Smooth muscle cell (in vitro differentiated cells): ENCODE measurements at regions not wholly inside any gene's neighbourhood (a gene's known extent, or its start where the extent isn't known, plus 50 kb on each side); places are given as distances from the start of the nearest gene placed in this dataset.

Source experiments
- DNase-seq: peaks from one replicate; lab custom pipeline; 2025; ENCODE audit not compliant: unreplicated experiment; lab: John Stamatoyannopoulos, UW
- H2AFZ ChIP-seq: fragments of 200-600 bp; sonication (generic); 2 replicates; pipeline ENCODE4 v1.6.0; 2016; ENCODE audit warnings: antibody characterized with exemption, low read depth, mild to moderate bottlenecking
- H3F3A ChIP-seq: fragments of 200-600 bp; sonication (generic); 2 replicates; pipeline ENCODE4 v1.6.0; 2017; ENCODE audit warnings: antibody characterized with exemption, low read depth
- H3K27ac ChIP-seq: fragments of 200-600 bp; sonication (generic); 2 replicates; pipeline ENCODE4 v1.5.1; 2016; ENCODE audit warnings: low read depth, mild to moderate bottlenecking
- H3K27me3 ChIP-seq: fragments of 200-600 bp; sonication (generic); 2 replicates; pipeline ENCODE4 v1.6.1; 2016; ENCODE audit warnings: low read depth, mild to moderate bottlenecking
- H3K36me3 ChIP-seq: fragments of 200-600 bp; sonication (generic); 2 replicates; pipeline ENCODE4 v1.5.1; 2016; ENCODE audit warnings: low read depth
- H3K4me1 ChIP-seq: fragments of 200-600 bp; sonication (generic); 2 replicates; pipeline ENCODE4 v1.5.1; 2016; ENCODE audit warnings: low read depth
- H3K4me2 ChIP-seq: fragments of 200-600 bp; sonication (generic); 2 replicates; pipeline ENCODE4 v1.6.0; 2016; ENCODE audit warnings: mild to moderate bottlenecking
- H3K4me3 ChIP-seq: fragments of 200-600 bp; sonication (generic); 2 replicates; pipeline ENCODE4 v1.5.1; 2016; ENCODE audit warnings: mild to moderate bottlenecking
- H3K79me2 ChIP-seq: fragments of 200-600 bp; sonication (generic); 2 replicates; pipeline ENCODE4 v1.6.0; 2016; ENCODE audit warnings: low read depth, mild to moderate bottlenecking
- H3K9ac ChIP-seq: fragments of 200-600 bp; sonication (generic); 2 replicates; pipeline ENCODE4 v1.6.0; 2016; ENCODE audit warnings: low read depth
- H3K9me3 ChIP-seq: fragments of 200-600 bp; sonication (generic); replicated peaks from 2 replicates; pipeline ENCODE4 v1.5.1; 2016; ENCODE audit warnings: low read depth
- H4K20me1 ChIP-seq: fragments of 200-600 bp; sonication (generic); 2 replicates; pipeline ENCODE4 v1.6.0; 2016; ENCODE audit warnings: low read depth
- WGBS: methylation state at CpG from one replicate; pipeline ENCODE4 v1.1.7; 2016; ENCODE audit warnings: low lambda C conversion rate; 5-methylcytosine and 5-hydroxymethylcytosine counted together
- TF ChIP-seq, protein P1 (sequence below): fragments of 200-600 bp; sonication (generic); IDR thresholded peaks from 2 replicates; pipeline ENCODE4 v1.5.1; 2017; ENCODE audit warnings: borderline replicate concordance, mild to moderate bottlenecking, antibody characterized with exemption; ENCODE audit not compliant: insufficient read depth, poor library complexity, severe bottlenecking

DNA sequence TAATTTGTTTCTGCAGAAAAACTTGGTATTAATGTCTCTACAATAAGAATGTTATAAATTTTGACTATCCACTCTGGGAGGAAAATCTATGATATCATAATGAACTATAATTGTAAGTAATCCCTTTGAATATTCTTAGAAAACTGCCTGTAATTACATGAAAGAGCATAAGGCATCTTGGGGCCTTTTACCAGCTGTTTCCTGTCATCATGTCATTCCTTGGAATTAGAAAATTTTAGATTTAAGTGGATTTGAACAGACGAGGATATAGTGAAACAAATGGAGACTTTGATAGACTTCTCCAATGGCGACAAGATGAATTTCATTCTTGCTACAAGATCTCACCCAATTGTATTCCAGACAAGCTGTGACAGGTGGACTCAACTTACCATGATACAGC is 423.4 kb upstream of the FLRT2 start:
- Histone ChIP-seq H3K4me3 (no peak overlapping the region), H3K4me1 (no peaks in the 10 kb centered on the region), H2AFZ (no peak overlapping the region), H3K9me3 (no peaks in the 10 kb centered on the region), H3K4me2 (no peak overlapping the region), H3F3A (no peaks in the 10 kb centered on the region), H3K27ac (no peak overlapping the region), H3K9ac (no peak overlapping the region), H3K27me3 (no peaks in the 10 kb centered on the region), H3K36me3 (no peaks in the 10 kb centered on the region), H3K79me2 (no peaks in the 10 kb centered on the region), H4K20me1 (no peaks in the 10 kb centered on the region)
- TF ChIP-seq, protein P1, sequence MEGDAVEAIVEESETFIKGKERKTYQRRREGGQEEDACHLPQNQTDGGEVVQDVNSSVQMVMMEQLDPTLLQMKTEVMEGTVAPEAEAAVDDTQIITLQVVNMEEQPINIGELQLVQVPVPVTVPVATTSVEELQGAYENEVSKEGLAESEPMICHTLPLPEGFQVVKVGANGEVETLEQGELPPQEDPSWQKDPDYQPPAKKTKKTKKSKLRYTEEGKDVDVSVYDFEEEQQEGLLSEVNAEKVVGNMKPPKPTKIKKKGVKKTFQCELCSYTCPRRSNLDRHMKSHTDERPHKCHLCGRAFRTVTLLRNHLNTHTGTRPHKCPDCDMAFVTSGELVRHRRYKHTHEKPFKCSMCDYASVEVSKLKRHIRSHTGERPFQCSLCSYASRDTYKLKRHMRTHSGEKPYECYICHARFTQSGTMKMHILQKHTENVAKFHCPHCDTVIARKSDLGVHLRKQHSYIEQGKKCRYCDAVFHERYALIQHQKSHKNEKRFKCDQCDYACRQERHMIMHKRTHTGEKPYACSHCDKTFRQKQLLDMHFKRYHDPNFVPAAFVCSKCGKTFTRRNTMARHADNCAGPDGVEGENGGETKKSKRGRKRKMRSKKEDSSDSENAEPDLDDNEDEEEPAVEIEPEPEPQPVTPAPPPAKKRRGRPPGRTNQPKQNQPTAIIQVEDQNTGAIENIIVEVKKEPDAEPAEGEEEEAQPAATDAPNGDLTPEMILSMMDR = no peak
- DNase-seq = no peak
- WGBS = 91% methylated on average over 2 of the region's 2 CpGs

DNA sequence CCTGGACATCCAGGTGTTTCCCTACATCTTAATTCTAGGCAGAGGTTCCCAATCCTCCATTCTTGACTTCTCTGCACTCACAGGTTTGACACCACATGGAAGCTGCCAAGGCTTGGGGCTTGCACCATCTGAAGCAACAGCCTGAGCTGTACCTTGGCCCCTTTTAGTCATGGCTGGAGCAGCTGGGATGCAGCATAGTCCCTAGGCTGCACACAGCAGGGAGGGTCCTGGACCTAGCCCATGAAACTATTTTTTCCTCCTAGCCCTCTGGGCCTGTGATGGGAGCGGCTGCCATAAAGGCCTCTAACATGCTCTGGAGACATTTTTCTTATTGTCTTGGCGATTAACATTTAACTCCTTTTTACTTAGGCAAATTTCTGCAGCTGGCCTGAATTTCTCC is 417.2 kb upstream of the FLRT2 start:
- H3K4me1 ChIP-seq = no peaks in the 10 kb centered on the region
- TF ChIP-seq, protein P1 = no peak
- H3F3A ChIP-seq = no peaks in the 10 kb centered on the region
- WGBS = 90% methylated on average over 2 of the region's 2 CpGs
- DNase-seq = no peak
- no peaks in the 10 kb centered on the region for H3K27me3 ChIP-seq
- H3K79me2 ChIP-seq = no peaks in the 10 kb centered on the region
- H3K4me2 ChIP-seq = no peak overlapping the region
- H4K20me1 ChIP-seq = no peaks in the 10 kb centered on the region
- H3K27ac ChIP-seq = no peak overlapping the region
- H3K4me3 ChIP-seq = no peak overlapping the region
- H2AFZ ChIP-seq = no peak overlapping the region
- no peaks in the 10 kb centered on the region for H3K36me3 ChIP-seq
- H3K9ac ChIP-seq = no peak overlapping the region
- no peaks in the 10 kb centered on the region for H3K9me3 ChIP-seq

DNA sequence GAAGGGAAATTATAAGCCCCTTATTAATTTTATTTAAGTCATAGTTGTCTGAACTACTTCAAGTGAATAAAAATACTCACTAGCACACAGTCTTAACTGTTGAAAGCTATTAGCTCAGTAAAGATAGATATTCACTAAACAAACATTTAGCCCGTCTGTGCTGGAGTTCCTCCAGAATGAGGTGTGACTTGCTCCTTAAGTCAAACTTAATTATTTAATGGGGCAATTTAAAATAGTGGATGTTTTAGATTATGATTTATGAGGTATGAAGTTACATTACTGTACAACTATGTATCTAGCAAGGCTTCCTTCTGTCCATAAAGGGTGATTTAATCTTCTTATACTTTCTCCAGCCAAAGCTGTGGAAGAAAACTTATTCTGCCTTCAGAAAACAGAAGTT is 414.0 kb upstream of the FLRT2 start:
- WGBS = 28% methylated on average over 1 of the region's 1 CpG
- Histone ChIP-seq H3K9ac (no peak overlapping the region), H3K27ac (no peak overlapping the region), H2AFZ (no peak overlapping the region), H4K20me1 (no peaks in the 10 kb centered on the region), H3F3A (no peaks in the 10 kb centered on the region), H3K27me3 (no peaks in the 10 kb centered on the region), H3K4me1 (no peaks in the 10 kb centered on the region), H3K79me2 (no peaks in the 10 kb centered on the region), H3K4me2 (no peak overlapping the region), H3K4me3 (no peak overlapping the region), H3K9me3 (no peaks in the 10 kb centered on the region), H3K36me3 (no peaks in the 10 kb centered on the region)
- TF ChIP-seq, protein P1 = no peak
- no peak for DNase-seq

DNA sequence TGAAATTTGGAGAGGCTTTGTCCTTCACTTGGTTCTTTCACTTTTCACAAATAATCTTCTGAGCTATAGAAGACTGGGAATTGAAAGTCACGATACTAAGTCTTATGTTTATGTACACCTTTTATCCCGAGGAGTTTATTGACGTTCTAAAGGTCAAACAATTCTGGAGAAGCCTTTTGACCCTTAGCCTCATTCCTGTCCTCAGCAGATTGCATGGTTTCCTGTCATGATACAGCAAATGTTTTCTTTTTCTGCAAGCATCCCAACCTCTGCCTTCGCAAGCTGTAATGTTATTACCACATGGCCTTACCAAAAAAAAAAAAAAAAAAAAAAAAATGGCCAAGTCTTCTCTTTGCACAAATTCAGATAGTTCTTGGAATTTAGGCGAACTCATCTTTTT is 411.7 kb upstream of the FLRT2 start:
- 43% methylated on average over 5 of the region's 5 CpGs for WGBS
- Histone ChIP-seq H3K9ac (no peak overlapping the region), H3K79me2 (no peaks in the 10 kb centered on the region), H3K27ac (no peak overlapping the region), H3K4me3 (no peak overlapping the region), H3K27me3 (no peaks in the 10 kb centered on the region), H3K36me3 (no peaks in the 10 kb centered on the region), H3K4me1 (no peaks in the 10 kb centered on the region), H3K4me2 (peak overlapping the region; percentile 34), H4K20me1 (no peaks in the 10 kb centered on the region), H3K9me3 (no peaks in the 10 kb centered on the region), H2AFZ (peak overlapping the region; percentile 38), H3F3A (no peaks in the 10 kb centered on the region)
- DNase-seq = no peak
- TF ChIP-seq, protein P1 = no peak
